HEK293 (cell line): ENCODE measurements at regions not wholly inside any gene's neighbourhood (a gene's known extent, or its start where the extent isn't known, plus 50 kb on each side); places are given as distances from the start of the nearest gene placed in this dataset.

ENCODE experiments used
- AEBP2 ChIP-seq: fragments of 450-650 bp; formaldehyde crosslinking; IDR thresholded peaks from 2 replicates; pipeline ENCODE4 v1.5.1; 2016; ENCODE audit warnings: missing biosample characterization, missing genetic modification characterization, borderline replicate concordance
- CTCF ChIP-seq: fragments of 450-650 bp; formaldehyde crosslinking; IDR thresholded peaks from 2 replicates; pipeline ENCODE4 v1.5.1; 2016; ENCODE audit warnings: missing biosample characterization, missing genetic modification characterization
- REST ChIP-seq: fragments of 450-650 bp; formaldehyde crosslinking; IDR thresholded peaks from 2 replicates; pipeline ENCODE4 v1.5.1; 2016; ENCODE audit warnings: missing biosample characterization, missing genetic modification characterization
- ZBTB26 ChIP-seq: fragments of 450-650 bp; formaldehyde crosslinking; optimal IDR thresholded peaks from 2 replicates; pipeline ENCODE3; 2016; ENCODE audit warnings: missing biosample characterization, mild to moderate bottlenecking, missing genetic modification characterization
- ZBTB7A ChIP-seq: fragments of 450-650 bp; formaldehyde crosslinking; IDR thresholded peaks from 2 replicates; pipeline ENCODE4 v1.5.1; 2016; ENCODE audit warnings: low read depth, missing biosample characterization, missing genetic modification characterization
- ZNF18 ChIP-seq: fragments of 450-650 bp; formaldehyde crosslinking; IDR thresholded peaks from 2 replicates; pipeline ENCODE4 v1.5.1; 2016; ENCODE audit warnings: missing biosample characterization, missing genetic modification characterization
- ZNF449 ChIP-seq: fragments of 450-650 bp; formaldehyde crosslinking; IDR thresholded peaks from 2 replicates; pipeline ENCODE4 v1.5.1; 2017; ENCODE audit warnings: missing biosample characterization, mild to moderate bottlenecking, missing genetic modification characterization, moderate library complexity

- TF ChIP-seq ZBTB26 (tag by site-specific recombination) (no peak), AEBP2 (tag by site-specific recombination) (no peak), CTCF (no peak), ZBTB7A (tag by site-specific recombination) (no peak), ZNF449 (tag by site-specific recombination) (no peak), REST (no peak), ZNF18 (tag by site-specific recombination) (no peak)
Measured at GRCh38 chr20:57934913-57935312, 225.1 kb upstream of the PMEPA1 start.
